NCI-H460 (cell line): ENCODE measurements at regions not wholly inside any gene's neighbourhood (a gene's known extent, or its start where the extent isn't known, plus 50 kb on each side); places are given as distances from the start of the nearest gene placed in this dataset.

ENCODE experiments used
- DNase-seq: peaks from one replicate; pipeline ENCODE4 v3.0.0-alpha.2; 2016; ENCODE audit warnings: low read depth; ENCODE audit errors: extremely low read depth

GRCh38 chrX:1946974-1947373 lies 332.1 kb downstream of the ASMT start:
- no peak for DNase-seq
